HAP-1 (cell line): ENCODE measurements at regions not wholly inside any gene's neighbourhood (a gene's known extent, or its start where the extent isn't known, plus 50 kb on each side); places are given as distances from the start of the nearest gene placed in this dataset.

Source experiments
- DNase-seq, 2 experiments: peaks; one replicate each; pipeline ENCODE4 v3.0.0-alpha.2; 2016 to 2020; ENCODE audit warnings: low spot score in 2 of 2
- H3K27me3 ChIP-seq: fragments of 250-450 bp; sonication (Bioruptor Pico); 2 replicates; pipeline ENCODE4 v1.5.1; 2020; ENCODE audit warnings: low read depth, mild to moderate bottlenecking, moderate library complexity
- H3K36me3 ChIP-seq: fragments of 250-450 bp; sonication (Bioruptor Pico); replicated peaks from 2 replicates; pipeline ENCODE4 v1.5.1; 2020; ENCODE audit warnings: mild to moderate bottlenecking
- H3K4me1 ChIP-seq: fragments of 250-450 bp; sonication (Bioruptor Pico); 2 replicates; pipeline ENCODE4 v1.5.1; 2020; ENCODE audit warnings: mild to moderate bottlenecking
- H3K4me3 ChIP-seq: fragments of 250-450 bp; sonication (Bioruptor Pico); 2 replicates; pipeline ENCODE4 v1.5.1; 2020; ENCODE audit warnings: mild to moderate bottlenecking, moderate library complexity
- H3K9me3 ChIP-seq: fragments of 250-450 bp; sonication (Bioruptor Pico); 2 replicates; pipeline ENCODE4 v1.5.1; 2020; ENCODE audit warnings: mild to moderate bottlenecking, moderate library complexity
- in situ Hi-C: fragments of 300-500 bp; cut with MboI; formaldehyde crosslinking; loops from 3 replicates; pipeline ENCODE4 v1.14.3; 2020; ENCODE audit warnings: low sequenced_read_pairs, inconsistent platforms, mixed read lengths

DNA sequence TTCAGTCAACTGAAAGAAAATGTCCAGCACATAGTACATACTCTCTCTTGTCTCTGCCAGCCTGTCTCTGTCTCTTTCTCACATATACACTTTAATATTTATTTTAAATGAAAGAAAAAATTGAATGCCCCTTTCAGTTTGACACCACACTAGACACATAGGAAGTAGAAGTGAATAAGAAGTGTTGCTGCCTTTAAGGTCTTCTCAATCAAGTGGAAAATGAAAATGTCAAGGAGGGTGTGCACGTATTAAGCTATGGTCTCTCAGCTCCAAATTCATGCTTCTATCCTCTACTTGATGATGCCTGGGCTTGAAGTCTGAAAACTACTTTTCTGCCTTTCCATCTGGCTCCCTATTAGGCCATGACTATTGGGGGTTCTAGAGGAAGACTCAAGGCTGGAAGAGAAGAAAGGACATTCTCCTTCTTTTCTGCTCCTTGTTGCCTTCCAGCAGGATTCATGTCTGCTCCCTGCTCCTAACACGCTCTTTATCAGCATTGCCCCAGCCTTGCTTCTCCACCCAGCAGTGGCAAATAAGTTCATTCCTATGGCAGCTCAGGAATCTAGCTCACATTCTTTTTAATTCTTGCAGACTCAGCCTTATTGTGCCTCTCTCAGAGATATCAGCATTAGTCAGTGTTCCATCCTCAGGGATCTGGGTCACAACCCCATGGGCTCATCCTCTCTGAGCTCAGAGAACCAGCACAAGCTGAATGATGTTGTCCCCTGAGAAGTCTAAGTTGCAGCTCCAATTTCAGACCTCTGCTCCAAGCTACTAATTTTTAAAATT is 609.1 kb upstream of the GRM7 start:
- DNase-seq, result no peak
- Histone ChIP-seq H3K36me3 (no peaks in the 10 kb centered on the region), H3K9me3 (no peaks in the 10 kb centered on the region), H3K4me1 (no peaks in the 10 kb centered on the region), H3K4me3 (no peak overlapping the region), H3K27me3 (no peaks in the 10 kb centered on the region)
- in situ Hi-C loops, result no loop called here

DNA sequence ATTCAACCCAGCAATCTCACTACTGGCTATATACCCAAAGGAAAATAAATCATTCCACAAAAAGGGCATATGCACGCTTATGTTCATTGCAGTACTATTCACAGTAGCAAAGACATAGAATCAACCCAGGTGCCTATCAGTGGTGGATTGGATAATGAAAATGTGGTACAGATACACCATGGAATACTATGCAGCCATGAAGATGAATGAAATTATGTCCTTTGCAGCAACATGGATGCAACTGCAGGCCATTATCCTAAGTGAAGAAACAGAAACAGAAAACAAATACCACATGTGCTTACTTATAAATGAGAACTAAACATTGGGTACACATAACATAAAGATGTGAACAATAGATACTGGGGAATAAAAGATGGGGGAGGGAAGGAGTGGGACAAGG is 606.4 kb upstream of the GRM7 start:
- in situ Hi-C loops, result no loop called here
- no peaks in the 10 kb centered on the region for H3K36me3 ChIP-seq

DNA sequence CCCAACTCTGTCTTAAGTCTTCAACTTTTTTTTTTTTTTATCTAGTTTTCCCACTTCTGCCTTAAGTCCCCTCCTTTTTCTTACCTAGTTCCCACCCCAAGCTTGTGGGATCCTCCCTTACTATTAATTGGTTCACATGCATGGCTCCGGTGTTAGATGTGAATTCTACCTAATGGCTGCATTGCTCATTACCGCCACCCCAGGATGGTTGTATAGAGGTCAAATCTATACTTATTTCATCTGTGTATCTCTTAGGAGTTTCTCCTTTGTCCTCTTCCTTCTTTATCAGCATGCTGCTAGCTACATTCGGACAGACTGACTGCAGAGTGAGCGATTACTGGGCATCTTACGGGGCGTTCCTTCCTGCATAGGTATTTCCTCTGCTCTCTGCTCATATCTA is 605.7 kb upstream of the GRM7 start:
- DNase-seq, result no peak
- in situ Hi-C loops, result no loop called here
- no peaks in the 10 kb centered on the region for H3K36me3 ChIP-seq
- no peaks in the 10 kb centered on the region for H3K4me1 ChIP-seq
- H3K4me3 ChIP-seq, result no peak overlapping the region
- H3K9me3 ChIP-seq, result no peaks in the 10 kb centered on the region
- no peaks in the 10 kb centered on the region for H3K27me3 ChIP-seq

More for the DNA sequence above, 606.4 kb upstream of the GRM7 start:
- Histone ChIP-seq H3K4me3 (no peak overlapping the region), H3K9me3 (no peaks in the 10 kb centered on the region), H3K27me3 (no peaks in the 10 kb centered on the region), H3K4me1 (no peaks in the 10 kb centered on the region)
- no peak for DNase-seq

DNA sequence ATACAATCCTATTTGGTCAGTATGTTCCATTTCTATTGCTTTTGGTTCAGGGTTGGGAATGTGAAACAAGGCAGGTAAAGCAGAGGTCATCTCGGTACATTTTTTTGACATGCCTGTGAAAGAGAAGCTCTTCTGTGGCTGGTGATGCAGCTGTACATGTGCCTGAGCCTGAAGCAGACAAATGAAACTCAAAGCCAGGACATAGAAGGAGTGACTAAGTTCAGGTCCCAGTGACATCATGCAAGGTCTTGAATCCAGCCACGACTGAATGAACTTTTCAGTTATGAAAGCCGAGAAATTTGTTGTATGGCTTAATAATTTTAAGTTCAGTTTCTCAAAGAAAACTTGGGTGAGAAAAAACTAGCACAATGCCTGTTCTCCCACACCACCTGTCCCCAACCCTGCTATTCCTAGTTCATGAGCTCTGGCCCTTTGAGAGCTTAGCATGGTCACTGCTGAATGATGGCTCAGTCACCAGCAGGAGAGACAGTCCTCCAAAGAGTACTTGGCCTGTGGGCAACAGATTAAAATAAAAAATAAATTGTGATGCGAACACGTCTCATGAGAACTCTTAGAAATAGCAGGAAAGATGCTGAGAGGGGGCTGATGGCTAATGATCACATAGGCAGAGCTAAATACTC is 600.2 kb upstream of the GRM7 start:
- no peak for DNase-seq

DNA sequence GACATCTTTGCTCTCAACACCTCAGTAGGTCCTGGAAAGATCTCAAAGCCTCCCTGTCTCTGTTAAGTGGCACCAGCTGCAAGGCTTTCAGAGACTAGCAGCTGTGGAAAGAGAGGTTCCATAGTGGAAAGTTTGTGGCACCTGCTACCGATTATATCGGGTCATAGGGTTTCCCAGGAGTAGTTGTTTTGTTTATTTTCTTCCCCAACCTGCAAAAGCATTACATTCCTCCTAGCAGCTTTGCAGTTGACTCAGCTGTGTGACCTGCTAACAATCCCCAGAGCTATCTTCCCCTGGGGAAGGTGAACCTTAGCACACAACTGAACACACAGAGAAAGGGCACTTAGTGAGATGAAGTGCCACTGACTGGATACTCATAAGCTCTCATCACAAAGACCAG is 598.9 kb upstream of the GRM7 start:
- no peaks in the 10 kb centered on the region for H3K36me3 ChIP-seq
- in situ Hi-C loops, result no loop called here
- H3K4me3 ChIP-seq, result no peak overlapping the region
- H3K27me3 ChIP-seq, result no peaks in the 10 kb centered on the region
- no peaks in the 10 kb centered on the region for H3K9me3 ChIP-seq
- H3K4me1 ChIP-seq, result no peaks in the 10 kb centered on the region
- DNase-seq, result no peak

More for the DNA sequence above, 600.2 kb upstream of the GRM7 start:
- H3K36me3 ChIP-seq, result no peaks in the 10 kb centered on the region
- in situ Hi-C loops, result no loop called here
- H3K4me3 ChIP-seq, result no peak overlapping the region
- no peaks in the 10 kb centered on the region for H3K4me1 ChIP-seq
- no peaks in the 10 kb centered on the region for H3K27me3 ChIP-seq
- H3K9me3 ChIP-seq, result no peaks in the 10 kb centered on the region

DNA sequence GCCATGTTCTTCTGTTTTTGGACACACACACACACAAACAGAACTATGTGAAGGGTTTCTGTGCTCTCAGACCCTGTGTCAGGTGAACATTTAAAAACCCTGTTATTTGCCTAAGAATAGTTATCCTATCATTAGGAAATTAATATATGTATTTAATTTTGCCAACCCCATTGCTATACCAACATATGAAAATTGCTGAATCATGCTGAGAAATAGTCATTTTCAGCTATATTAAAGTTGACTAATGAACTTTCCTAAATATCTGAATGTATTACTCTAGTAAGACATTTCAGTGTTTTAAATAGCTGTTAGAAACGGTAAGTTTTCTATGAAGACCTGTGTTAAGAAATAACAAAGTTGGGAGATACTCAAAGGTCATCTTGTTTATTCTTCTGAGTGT is 596.9 kb upstream of the GRM7 start:
- no peak for DNase-seq
- no peaks in the 10 kb centered on the region for H3K27me3 ChIP-seq
- H3K36me3 ChIP-seq, result no peaks in the 10 kb centered on the region
- H3K4me3 ChIP-seq, result no peak overlapping the region
- in situ Hi-C loops, result no loop called here
- no peaks in the 10 kb centered on the region for H3K4me1 ChIP-seq
- H3K9me3 ChIP-seq, result no peaks in the 10 kb centered on the region

DNA sequence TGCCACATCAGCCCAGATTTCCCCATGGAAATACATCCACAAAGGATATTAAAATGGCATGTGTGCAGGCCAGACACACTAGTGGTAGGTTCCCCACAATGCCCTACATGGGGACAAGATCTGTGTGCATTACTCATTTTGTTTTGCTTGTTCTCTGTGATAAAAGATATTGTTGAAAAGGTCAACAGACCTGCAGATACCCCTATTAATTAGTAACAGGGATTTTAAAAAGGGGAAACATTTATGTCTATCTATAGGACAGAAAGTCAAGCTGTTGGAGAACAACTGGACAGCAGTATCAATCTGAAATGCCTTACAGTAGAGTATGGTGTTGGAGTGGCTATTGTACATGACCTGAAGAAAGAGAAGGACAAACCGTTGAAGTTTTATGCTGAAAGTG is 596.0 kb upstream of the GRM7 start:
- Histone ChIP-seq H3K36me3 (no peaks in the 10 kb centered on the region), H3K4me3 (no peak overlapping the region), H3K9me3 (no peaks in the 10 kb centered on the region), H3K27me3 (no peaks in the 10 kb centered on the region), H3K4me1 (no peaks in the 10 kb centered on the region)
- no peak for DNase-seq
- in situ Hi-C loops, result no loop called here

DNA sequence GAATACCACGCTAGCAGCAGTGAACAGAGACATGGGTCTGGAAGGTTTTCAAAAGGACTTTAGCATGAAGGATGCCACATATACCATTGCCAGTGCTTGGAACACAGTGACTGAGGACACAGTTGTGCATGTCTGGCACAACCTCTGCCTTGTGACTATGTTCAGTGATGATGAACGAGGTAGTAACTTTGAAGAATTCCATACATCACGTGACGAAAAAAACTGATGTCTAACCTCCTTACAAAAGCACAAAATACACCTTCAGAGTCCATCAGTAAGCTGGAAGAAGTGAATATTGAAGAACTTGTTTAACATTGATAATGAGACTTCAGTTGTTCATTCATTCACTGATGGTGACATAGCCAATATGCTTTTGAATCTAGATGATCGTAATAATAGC is 594.8 kb upstream of the GRM7 start:
- no peak for DNase-seq
- no peaks in the 10 kb centered on the region for H3K36me3 ChIP-seq
- no peak overlapping the region for H3K4me3 ChIP-seq
- in situ Hi-C loops, result no loop called here
- H3K27me3 ChIP-seq, result no peaks in the 10 kb centered on the region
- H3K9me3 ChIP-seq, result no peaks in the 10 kb centered on the region
- H3K4me1 ChIP-seq, result no peaks in the 10 kb centered on the region

DNA sequence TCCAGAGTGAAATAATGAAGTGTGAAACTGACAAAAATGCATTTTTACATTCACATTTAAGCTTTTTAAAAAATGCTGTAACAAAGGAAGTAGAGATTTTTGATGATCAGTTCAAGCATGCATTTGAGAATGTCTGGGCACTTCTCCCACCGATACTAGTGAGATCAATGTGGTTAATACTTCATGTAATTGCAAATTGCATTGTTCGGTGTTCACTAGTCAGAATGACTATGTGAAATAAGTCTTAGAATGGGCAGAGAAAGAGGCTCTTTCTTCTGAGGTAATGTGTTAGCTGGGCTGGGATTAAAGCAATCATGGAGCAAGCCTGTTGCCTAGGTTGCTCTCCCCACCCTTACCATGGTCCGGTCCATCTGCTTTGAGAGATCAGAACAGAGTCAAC is 587.0 kb upstream of the GRM7 start:
- in situ Hi-C loops, result no loop called here
- no peak for DNase-seq
- no peaks in the 10 kb centered on the region for H3K9me3 ChIP-seq
- no peaks in the 10 kb centered on the region for H3K4me1 ChIP-seq
- no peaks in the 10 kb centered on the region for H3K36me3 ChIP-seq
- no peak overlapping the region for H3K4me3 ChIP-seq
- H3K27me3 ChIP-seq, result no peaks in the 10 kb centered on the region

DNA sequence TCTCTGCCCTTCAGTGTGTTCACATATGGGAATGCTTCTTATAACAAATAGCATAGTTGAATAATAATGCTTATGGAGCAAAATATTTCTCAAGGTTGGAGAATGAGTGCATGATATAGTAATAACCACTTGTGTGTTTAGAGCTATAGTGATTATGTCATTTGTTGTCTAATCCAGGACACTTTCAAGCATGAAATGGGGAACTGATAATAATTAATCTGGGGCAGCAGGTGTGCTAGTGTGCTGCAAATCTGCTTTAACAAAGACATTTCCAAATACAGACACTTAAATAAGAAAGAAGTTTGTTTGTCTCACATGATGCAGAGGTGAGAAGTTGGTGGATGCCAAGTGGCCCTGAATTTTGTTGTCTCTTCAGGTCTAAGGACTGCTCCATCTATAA is 579.3 kb upstream of the GRM7 start:
- DNase-seq, result no peak
- no peak overlapping the region for H3K4me3 ChIP-seq
- no peaks in the 10 kb centered on the region for H3K27me3 ChIP-seq
- no peaks in the 10 kb centered on the region for H3K36me3 ChIP-seq
- in situ Hi-C loops, result no loop called here
- H3K9me3 ChIP-seq, result no peaks in the 10 kb centered on the region
- H3K4me1 ChIP-seq, result no peaks in the 10 kb centered on the region

DNA sequence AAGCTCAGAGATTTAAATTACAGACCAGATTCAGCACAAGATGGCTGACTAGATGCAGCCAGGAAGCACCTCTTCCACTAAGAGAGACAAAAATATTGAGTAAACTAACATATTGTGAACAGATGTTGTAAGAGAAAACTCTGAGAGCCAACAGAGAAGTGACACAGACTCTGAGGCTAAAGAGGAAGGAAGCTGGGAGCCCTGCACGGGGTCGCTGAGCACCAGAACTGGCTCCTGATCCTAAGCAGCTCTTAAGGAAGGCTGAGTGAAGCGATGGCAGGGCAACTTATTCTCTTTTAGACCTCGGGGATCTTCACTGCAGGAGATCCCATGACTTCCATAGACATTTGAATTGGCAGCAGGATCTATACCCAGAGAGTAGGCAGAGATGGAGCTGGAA is 578.0 kb upstream of the GRM7 start:
- Histone ChIP-seq H3K36me3 (no peaks in the 10 kb centered on the region), H3K9me3 (no peaks in the 10 kb centered on the region), H3K4me3 (no peak overlapping the region), H3K27me3 (no peaks in the 10 kb centered on the region), H3K4me1 (no peaks in the 10 kb centered on the region)
- in situ Hi-C loops, result no loop called here
- DNase-seq, result no peak

DNA sequence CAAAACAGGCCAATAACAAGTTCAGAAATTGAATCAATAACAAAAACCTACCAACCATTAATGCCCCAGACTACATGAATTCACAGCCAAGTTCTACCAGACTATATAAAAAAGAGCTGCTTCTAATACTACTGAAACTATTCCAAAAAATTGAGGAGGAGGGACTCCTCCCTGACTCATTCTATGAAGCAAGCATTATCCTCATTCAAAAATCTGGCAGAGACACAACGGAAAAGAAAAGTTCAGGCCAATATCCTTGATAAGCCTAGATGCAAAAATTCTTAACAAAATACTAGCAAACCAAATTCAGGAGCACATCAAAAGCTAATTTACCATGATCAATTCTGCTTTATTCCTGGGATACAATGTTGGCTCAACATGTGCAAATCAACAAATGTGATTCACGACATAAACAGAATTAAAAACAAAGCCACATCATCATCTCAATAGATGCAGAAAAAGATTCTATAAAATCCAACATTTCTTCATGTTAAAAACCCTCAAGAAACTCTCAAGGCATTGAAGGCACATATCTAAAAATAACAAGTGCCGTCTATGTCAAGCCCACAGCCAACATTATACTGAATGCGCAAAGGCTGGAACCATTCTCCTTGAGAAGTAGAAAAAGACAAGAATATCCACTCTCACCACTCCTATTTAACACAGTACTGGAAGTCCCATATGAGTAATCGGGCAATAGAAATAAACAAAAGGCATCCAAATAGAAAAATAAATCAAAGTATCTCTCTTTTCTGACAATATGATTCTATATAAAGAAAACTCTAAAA is 573.6 kb upstream of the GRM7 start:
- in situ Hi-C loops, result no loop called here

DNA sequence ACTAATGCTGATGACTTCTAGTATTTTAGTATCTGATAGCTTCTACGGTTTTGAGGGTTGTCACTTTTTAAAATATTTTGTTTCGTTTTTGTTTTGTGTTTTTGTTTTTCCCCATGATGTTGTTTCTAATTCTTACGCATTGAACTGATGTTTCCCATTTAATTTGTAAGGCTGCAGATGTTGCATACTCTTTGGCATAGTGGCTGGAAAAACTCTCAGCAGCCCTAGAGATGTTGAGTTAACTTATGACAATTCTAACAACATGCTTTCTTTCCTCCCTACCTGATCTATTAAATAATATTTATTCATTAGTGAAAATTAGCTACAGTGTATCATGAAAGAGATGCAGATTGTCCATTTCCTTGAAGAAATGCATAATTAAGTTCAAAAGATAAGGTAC is 559.3 kb upstream of the GRM7 start:
- in situ Hi-C loops, result no loop called here
- no peaks in the 10 kb centered on the region for H3K4me1 ChIP-seq
- no peaks in the 10 kb centered on the region for H3K9me3 ChIP-seq
- no peak for DNase-seq
- no peak overlapping the region for H3K4me3 ChIP-seq
- H3K36me3 ChIP-seq, result no peaks in the 10 kb centered on the region
- H3K27me3 ChIP-seq, result no peaks in the 10 kb centered on the region

More for the DNA sequence above, 573.6 kb upstream of the GRM7 start:
- no peak overlapping the region for H3K4me3 ChIP-seq
- no peaks in the 10 kb centered on the region for H3K27me3 ChIP-seq
- no peaks in the 10 kb centered on the region for H3K36me3 ChIP-seq
- H3K9me3 ChIP-seq, result no peaks in the 10 kb centered on the region; the same call in 1 of the 2 replicates
- DNase-seq, result no peak
- H3K4me1 ChIP-seq, result no peaks in the 10 kb centered on the region

DNA sequence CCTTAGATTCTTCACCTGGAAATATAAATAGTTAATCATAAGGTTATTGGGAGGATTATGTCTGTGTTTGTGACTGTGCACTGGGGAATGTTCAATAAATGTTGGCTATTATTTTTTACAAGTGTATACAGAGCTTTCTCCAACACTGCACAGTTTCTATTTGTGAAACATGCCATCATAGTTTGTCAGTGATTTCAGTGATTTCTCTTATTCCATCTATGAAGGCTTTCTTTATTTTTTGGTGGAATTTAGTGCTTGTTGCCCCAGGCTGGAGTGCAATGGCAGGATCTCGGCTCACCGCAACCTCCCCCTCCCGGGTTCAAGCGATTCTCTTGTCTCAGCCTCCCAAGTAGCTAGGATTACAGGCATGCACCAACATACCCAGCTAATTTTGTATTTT is 545.0 kb upstream of the GRM7 start:
- Histone ChIP-seq H3K4me3 (no peak overlapping the region), H3K9me3 (no peaks in the 10 kb centered on the region), H3K4me1 (no peaks in the 10 kb centered on the region), H3K27me3 (no peaks in the 10 kb centered on the region), H3K36me3 (no peaks in the 10 kb centered on the region)
- no peak for DNase-seq
- in situ Hi-C loops, result no loop called here
